ENCODE measurements at regions not wholly inside any gene's neighbourhood (a gene's known extent, or its start where the extent isn't known, plus 50 kb on each side); places are given as distances from the start of the nearest gene placed in this dataset.

DNA sequence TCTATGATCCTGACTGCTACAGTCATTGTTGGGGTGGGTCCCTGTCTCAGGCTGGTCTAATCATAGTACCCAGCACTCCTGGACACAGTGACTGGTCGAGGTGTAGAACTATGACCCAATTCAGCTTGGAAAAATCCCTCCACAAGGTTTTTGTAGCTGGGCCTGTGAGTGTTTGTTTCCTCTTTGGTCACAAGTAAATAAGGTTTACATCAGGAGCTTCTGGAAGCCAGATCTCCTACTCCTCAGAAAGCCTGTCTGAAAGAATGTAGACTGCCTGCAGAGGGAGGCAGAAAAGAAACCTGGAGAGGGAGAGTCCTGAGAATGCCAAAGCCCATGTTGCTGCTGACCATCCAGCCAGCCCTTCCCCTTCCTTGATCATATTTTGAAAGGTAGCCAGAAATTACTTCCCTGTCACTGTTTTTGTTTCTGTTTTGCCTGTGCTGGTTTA lies 123.2 kb downstream of the RAP2B start:
- Histone ChIP-seq H3K27me3 (replicated peaks; ENCODE audit: insufficient read depth) (no peaks in the 10 kb centered on the region), H3K27ac (no peak overlapping the region), H3K36me3 (no peaks in the 10 kb centered on the region), H3K9me3 (no peaks in the 10 kb centered on the region), H3K4me1 (replicated peaks) (no peaks in the 10 kb centered on the region), H3K4me3 (no peak overlapping the region)
- 60% methylated on average over 1 of the region's 1 CpG for WGBS
- intact Hi-C loops (cut with DNase I) = loop anchor here (10.0 kb wide), 1 partner anchor 230 kb away; no protein-coding TSS in a partner anchor
- TF ChIP-seq POLR2AphosphoS5 (IDR thresholded peaks at IDR 0.05) = no peak
- no peak for TF ChIP-seq POLR2A (IDR thresholded peaks at IDR 0.05)
- TF ChIP-seq, protein P1, sequence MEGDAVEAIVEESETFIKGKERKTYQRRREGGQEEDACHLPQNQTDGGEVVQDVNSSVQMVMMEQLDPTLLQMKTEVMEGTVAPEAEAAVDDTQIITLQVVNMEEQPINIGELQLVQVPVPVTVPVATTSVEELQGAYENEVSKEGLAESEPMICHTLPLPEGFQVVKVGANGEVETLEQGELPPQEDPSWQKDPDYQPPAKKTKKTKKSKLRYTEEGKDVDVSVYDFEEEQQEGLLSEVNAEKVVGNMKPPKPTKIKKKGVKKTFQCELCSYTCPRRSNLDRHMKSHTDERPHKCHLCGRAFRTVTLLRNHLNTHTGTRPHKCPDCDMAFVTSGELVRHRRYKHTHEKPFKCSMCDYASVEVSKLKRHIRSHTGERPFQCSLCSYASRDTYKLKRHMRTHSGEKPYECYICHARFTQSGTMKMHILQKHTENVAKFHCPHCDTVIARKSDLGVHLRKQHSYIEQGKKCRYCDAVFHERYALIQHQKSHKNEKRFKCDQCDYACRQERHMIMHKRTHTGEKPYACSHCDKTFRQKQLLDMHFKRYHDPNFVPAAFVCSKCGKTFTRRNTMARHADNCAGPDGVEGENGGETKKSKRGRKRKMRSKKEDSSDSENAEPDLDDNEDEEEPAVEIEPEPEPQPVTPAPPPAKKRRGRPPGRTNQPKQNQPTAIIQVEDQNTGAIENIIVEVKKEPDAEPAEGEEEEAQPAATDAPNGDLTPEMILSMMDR (IDR thresholded peaks at IDR 0.05) = no peak
- DNase-seq (ENCODE audit: low spot score) = no peak

DNA sequence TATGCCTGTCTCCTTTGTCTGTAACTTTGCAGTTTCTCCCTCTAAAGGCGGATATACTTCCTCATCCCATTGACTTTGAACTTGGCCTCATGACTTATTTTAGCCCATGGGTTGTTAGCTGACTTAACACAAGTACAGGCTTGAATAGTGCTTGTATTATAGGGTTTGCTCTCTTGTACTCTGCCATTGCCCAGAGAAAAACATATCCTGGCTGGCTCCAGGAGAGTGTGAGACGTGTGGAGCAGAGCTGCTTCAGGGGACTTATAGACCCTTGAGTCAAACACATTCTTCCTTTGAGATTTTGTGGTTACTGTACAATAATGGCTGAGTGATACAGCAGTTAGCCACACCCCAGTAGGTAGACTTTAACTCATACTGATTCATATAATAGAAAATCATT lies 124.0 kb downstream of the RAP2B start:
- 58% methylated on average over 2 of the region's 2 CpGs for WGBS
- H3K9me3 ChIP-seq = no peaks in the 10 kb centered on the region
- H3K36me3 ChIP-seq = no peaks in the 10 kb centered on the region
- no peak for DNase-seq (ENCODE audit: low spot score)
- H3K27ac ChIP-seq = no peak overlapping the region
- no peaks in the 10 kb centered on the region for H3K4me1 ChIP-seq (replicated peaks)
- intact Hi-C loops (cut with DNase I) = loop anchor here (10.0 kb wide), 1 partner anchor 231 kb away; no protein-coding TSS in a partner anchor
- H3K4me3 ChIP-seq = no peak overlapping the region
- TF ChIP-seq POLR2AphosphoS5 (IDR thresholded peaks at IDR 0.05) = no peak
- TF ChIP-seq, protein P1 (IDR thresholded peaks at IDR 0.05) = no peak
- TF ChIP-seq POLR2A (IDR thresholded peaks at IDR 0.05) = no peak
- H3K27me3 ChIP-seq (replicated peaks; ENCODE audit: insufficient read depth) = no peaks in the 10 kb centered on the region

DNA sequence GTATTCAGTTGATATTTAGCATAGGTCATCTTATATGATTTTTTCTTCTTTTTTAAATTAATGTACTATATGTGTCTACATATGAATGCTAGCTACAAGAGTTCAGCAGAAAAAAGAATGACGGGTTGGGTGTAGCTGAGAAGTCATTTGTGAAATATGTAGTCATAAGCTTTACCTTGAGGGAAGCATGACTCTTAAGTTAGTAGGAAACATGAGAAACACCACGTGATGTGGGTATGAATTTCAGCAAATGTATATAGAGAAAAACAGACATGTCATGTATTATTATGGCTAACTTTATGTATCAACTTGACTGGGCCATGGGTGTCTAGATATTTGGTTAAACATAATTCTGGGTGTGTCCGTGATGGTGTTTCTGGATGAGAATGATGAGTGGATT lies 125.0 kb downstream of the RAP2B start:
- intact Hi-C loops (cut with DNase I) = loop anchor here (10.0 kb wide), 1 partner anchor 232 kb away; no protein-coding TSS in a partner anchor
- TF ChIP-seq POLR2AphosphoS5 (IDR thresholded peaks at IDR 0.05) (no peak), POLR2A (IDR thresholded peaks at IDR 0.05) (no peak)
- TF ChIP-seq, protein P1 (IDR thresholded peaks at IDR 0.05) = no peak
- 96% methylated on average over 3 of the region's 3 CpGs for WGBS
- DNase-seq (ENCODE audit: low spot score) = no peak
- H3K9me3 ChIP-seq = no peaks in the 10 kb centered on the region
- H3K4me3 ChIP-seq = no peak overlapping the region
- no peaks in the 10 kb centered on the region for H3K4me1 ChIP-seq (replicated peaks)
- H3K27me3 ChIP-seq (replicated peaks; ENCODE audit: insufficient read depth) = no peaks in the 10 kb centered on the region
- no peaks in the 10 kb centered on the region for H3K36me3 ChIP-seq
- no peak overlapping the region for H3K27ac ChIP-seq

DNA sequence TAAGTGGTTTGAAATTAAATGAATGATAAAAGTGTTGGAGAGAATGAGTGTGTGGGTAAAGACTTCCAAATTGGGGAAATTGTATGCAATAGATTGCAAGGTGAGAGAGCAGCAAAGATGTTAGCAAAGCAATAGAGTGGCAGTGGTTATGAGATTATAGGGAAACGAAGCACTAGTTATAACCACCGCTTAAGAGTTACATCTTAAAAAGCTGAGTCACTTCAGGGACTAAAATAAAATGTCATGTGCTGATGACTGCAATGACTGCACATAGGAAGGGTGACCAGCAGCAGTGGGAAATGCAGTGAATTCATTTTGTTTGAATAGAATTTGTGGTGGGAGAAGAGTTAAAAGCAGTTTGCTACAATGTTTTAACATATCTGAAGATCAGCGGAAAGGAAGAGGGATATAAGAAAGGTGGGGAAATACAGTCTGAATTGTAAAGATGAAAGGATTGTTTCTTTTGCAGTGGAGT lies 127.3 kb downstream of the RAP2B start:
- intact Hi-C loops (cut with DNase I) = loop anchor here (10.0 kb wide), 1 partner anchor 235 kb away; no protein-coding TSS in a partner anchor
- Histone ChIP-seq H3K4me3 (no peak overlapping the region), H3K27me3 (replicated peaks; ENCODE audit: insufficient read depth) (no peaks in the 10 kb centered on the region), H3K27ac (no peak overlapping the region), H3K36me3 (no peaks in the 10 kb centered on the region), H3K9me3 (no peaks in the 10 kb centered on the region), H3K4me1 (replicated peaks) (no peaks in the 10 kb centered on the region)
- 84% methylated on average over 3 of the region's 3 CpGs for WGBS
- no peak for DNase-seq (ENCODE audit: low spot score)
- TF ChIP-seq POLR2AphosphoS5 (IDR thresholded peaks at IDR 0.05) = no peak
- TF ChIP-seq, protein P1 (IDR thresholded peaks at IDR 0.05) = no peak
- no peak for TF ChIP-seq POLR2A (IDR thresholded peaks at IDR 0.05)
